Calu3 (cell line): ENCODE measurements at regions not wholly inside any gene's neighbourhood (a gene's known extent, or its start where the extent isn't known, plus 50 kb on each side); places are given as distances from the start of the nearest gene placed in this dataset.

Experiments used
- BruUV-seq: library from RNA; stranded (reverse); fragments of 400-500 nt; replicated peaks from 2 replicates; lab custom pipeline; 2021; lab: Mats Ljungman, UMichigan
- CTCF ChIA-PET: fragments of 300-600 bp; sonication (Branson Sonifier 250); formaldehyde crosslinking; loops from one replicate; lab custom pipeline; 2022; ENCODE audit warnings: antibody characterized with exemption; lab: Charles Lee
- DNase-seq: peaks from one replicate; pipeline ENCODE4 v3.0.0; 2022
- H3K27ac Mint-ChIP-seq: one replicate; pipeline ENCODE4 v1.8.0; 2022; ENCODE audit warnings: mixed read lengths; ENCODE audit not compliant: unreplicated experiment
- H3K27me3 Mint-ChIP-seq: one replicate; pipeline ENCODE4 v1.8.0; 2022; ENCODE audit warnings: mixed read lengths; ENCODE audit not compliant: unreplicated experiment
- H3K36me3 Mint-ChIP-seq: one replicate; pipeline ENCODE4 v1.8.0; 2022; ENCODE audit warnings: mild to moderate bottlenecking, moderate library complexity, mixed read lengths; ENCODE audit not compliant: insufficient read depth, unreplicated experiment
- H3K4me1 Mint-ChIP-seq: one replicate; pipeline ENCODE4 v1.8.0; 2022; ENCODE audit warnings: mild to moderate bottlenecking, low read depth, mixed read lengths; ENCODE audit not compliant: unreplicated experiment
- H3K4me3 Mint-ChIP-seq: one replicate; pipeline ENCODE4 v1.8.0; 2022; ENCODE audit warnings: mild to moderate bottlenecking, low read depth, moderate library complexity, mixed read lengths; ENCODE audit not compliant: unreplicated experiment
- H3K9me3 Mint-ChIP-seq: one replicate; pipeline ENCODE4 v1.8.0; 2022; ENCODE audit warnings: low read depth, mixed read lengths; ENCODE audit not compliant: unreplicated experiment
- CTCF ChIP-seq: fragments of 200-600 bp; IDR thresholded peaks from one replicate; pipeline ENCODE4 v1.8.0; 2022; ENCODE audit warnings: antibody characterized with exemption; ENCODE audit not compliant: unreplicated experiment
- intact Hi-C: fragments of 100-400 bp; cut with micrococcal nuclease; formaldehyde crosslinking; loops from one replicate; pipeline ENCODE4 v1.10.0; 2022; ENCODE audit not compliant: unreplicated experiment

- BruUV-seq: no TSS peak
- Mint-ChIP-seq H3K4me3 (no peak overlapping the region), H3K27ac (no peak overlapping the region), H3K27me3 (no peaks in the 10 kb centered on the region), H3K36me3 (no peaks in the 10 kb centered on the region), H3K9me3 (peaks cover 5% of the 10 kb centered on the region), H3K4me1 (no peaks in the 10 kb centered on the region)
- DNase-seq: no peak
- CTCF ChIA-PET: interaction anchor here (0.7 kb wide), 1 partner anchor 1186 kb away, joined by 3 read pairs; no protein-coding TSS in a partner anchor
- no peak for TF ChIP-seq CTCF
- intact Hi-C loops: no loop called here
Observed at GRCh38 chr18:60259052-60259681, 113.4 kb downstream of the MC4R start.

GRCh38 chr18:60249388-60249787 is 123.2 kb downstream of the MC4R start:
- TF ChIP-seq CTCF: no peak
- no TSS peak for BruUV-seq
- no peaks in the 10 kb centered on the region for H3K9me3 Mint-ChIP-seq
- no peaks in the 10 kb centered on the region for H3K4me1 Mint-ChIP-seq
- no peak for DNase-seq
- H3K27ac Mint-ChIP-seq: no peak overlapping the region
- H3K27me3 Mint-ChIP-seq: no peaks in the 10 kb centered on the region
- H3K4me3 Mint-ChIP-seq: no peak overlapping the region
- CTCF ChIA-PET: no interaction called here
- intact Hi-C loops: no loop called here
- H3K36me3 Mint-ChIP-seq: no peaks in the 10 kb centered on the region

GRCh38 chr18:60248336-60249330 is 123.9 kb downstream of the MC4R start:
- no TSS peak for BruUV-seq
- CTCF ChIA-PET: no interaction called here
- H3K27ac Mint-ChIP-seq: no peak overlapping the region
- H3K4me1 Mint-ChIP-seq: peaks cover 1% of the 10 kb centered on the region
- TF ChIP-seq CTCF: no peak
- no peak overlapping the region for H3K4me3 Mint-ChIP-seq
- H3K27me3 Mint-ChIP-seq: no peaks in the 10 kb centered on the region
- no peak for DNase-seq
- H3K9me3 Mint-ChIP-seq: no peaks in the 10 kb centered on the region
- no peaks in the 10 kb centered on the region for H3K36me3 Mint-ChIP-seq
- intact Hi-C loops: no loop called here

GRCh38 chr18:60247103-60247502 is 125.5 kb downstream of the MC4R start:
- CTCF ChIA-PET: no interaction called here
- no peak for DNase-seq
- no peak for TF ChIP-seq CTCF
- Mint-ChIP-seq H3K4me3 (no peak overlapping the region), H3K27me3 (no peaks in the 10 kb centered on the region), H3K4me1 (peaks cover 17% of the 10 kb centered on the region), H3K36me3 (no peaks in the 10 kb centered on the region), H3K9me3 (no peaks in the 10 kb centered on the region), H3K27ac (no peak overlapping the region)
- BruUV-seq: no TSS peak
- intact Hi-C loops: no loop called here
